CD4-positive, alpha-beta T cell treated with Interferon gamma for 1 hour (primary cell): ENCODE measurements at regions not wholly inside any gene's neighbourhood (a gene's known extent, or its start where the extent isn't known, plus 50 kb on each side); places are given as distances from the start of the nearest gene placed in this dataset.

ENCODE experiments used
- DNase-seq: peaks from one replicate; pipeline ENCODE4 v3.0.0-alpha.2; 2020

GRCh38 chr7:424961-425793, 94.5 kb downstream of the PDGFA start:
- no peak for DNase-seq

- no peak for DNase-seq
Observed at GRCh38 chr7:425794-426188, 93.9 kb downstream of the PDGFA start.

GRCh38 chr7:426510-426909, 93.1 kb downstream of the PDGFA start:
- DNase-seq = no peak

- DNase-seq = no peak
Observed at GRCh38 chr7:427506-428103, 92.0 kb downstream of the PDGFA start.

- DNase-seq = no peak
Observed at GRCh38 chr7:428387-428786, 91.3 kb downstream of the PDGFA start.

- no peak for DNase-seq
Observed at GRCh38 chr7:428927-429827, 90.5 kb downstream of the PDGFA start.

- DNase-seq = no peak
Observed at GRCh38 chr7:429828-430180, 89.8 kb downstream of the PDGFA start.

- DNase-seq = no peak
Observed at GRCh38 chr7:431041-431440, 88.6 kb downstream of the PDGFA start.

GRCh38 chr7:431658-432111, 88.0 kb downstream of the PDGFA start:
- DNase-seq = no peak

- no peak for DNase-seq
Observed at GRCh38 chr7:432256-432655, 87.4 kb downstream of the PDGFA start.

GRCh38 chr7:432933-433332, 86.7 kb downstream of the PDGFA start:
- no peak for DNase-seq

- no peak for DNase-seq
Observed at GRCh38 chr7:433558-433957, 86.1 kb downstream of the PDGFA start.

GRCh38 chr7:434891-435629, 84.6 kb downstream of the PDGFA start:
- DNase-seq = no peak

GRCh38 chr7:435630-436366, 83.8 kb downstream of the PDGFA start:
- no peak for DNase-seq

GRCh38 chr7:436367-437128, 83.1 kb downstream of the PDGFA start:
- no peak for DNase-seq

- DNase-seq = no peak
Observed at GRCh38 chr7:437329-438251, 82.1 kb downstream of the PDGFA start.

- DNase-seq = no peak
Observed at GRCh38 chr7:438361-438760, 81.3 kb downstream of the PDGFA start.

- no peak for DNase-seq
Observed at GRCh38 chr7:438916-439315, 80.7 kb downstream of the PDGFA start.

- no peak for DNase-seq
Observed at GRCh38 chr7:440059-440749, 79.4 kb downstream of the PDGFA start.
